HG03175 (cell line): ENCODE measurements at regions not wholly inside any gene's neighbourhood (a gene's known extent, or its start where the extent isn't known, plus 50 kb on each side); places are given as distances from the start of the nearest gene placed in this dataset.
"Not testable (repeated sequence)": the region's sequence is repeated elsewhere in the genome, so short reads cannot be mapped to it uniquely, and the experiment has no call there.

Experiments used
- ATAC-seq: cut with Tn5 transposase; IDR thresholded peaks from one replicate; pipeline ENCODE4 v1.9.1; 2021; ENCODE audit warnings: mild to moderate bottlenecking, moderate library complexity; ENCODE audit not compliant: unreplicated experiment

DNA sequence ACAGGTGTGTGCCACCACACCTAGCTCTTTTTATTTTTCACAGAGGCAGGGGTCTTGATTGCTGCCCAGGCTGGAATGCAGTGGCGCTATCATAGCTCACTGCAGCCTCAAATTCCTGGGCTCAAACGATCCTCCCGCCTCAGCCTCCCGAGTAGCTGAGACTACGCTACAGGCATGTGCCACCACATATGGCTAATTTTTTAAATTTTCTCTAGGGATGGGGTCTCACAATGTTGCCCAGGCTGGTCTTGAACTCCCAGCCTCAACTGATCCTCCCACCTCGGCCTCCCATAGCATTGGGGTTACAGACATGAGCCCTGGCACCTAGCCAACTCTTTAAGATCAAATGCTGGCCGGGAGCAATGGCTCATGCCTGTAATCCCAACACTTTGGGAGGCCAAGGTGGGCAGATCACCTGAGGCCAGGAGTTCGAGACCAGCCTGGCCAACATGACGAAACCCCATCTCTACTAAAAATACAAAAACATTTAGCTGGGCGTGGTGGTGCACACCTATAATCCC lies 50.6 kb upstream of the MYL10 start:
- ATAC-seq: not testable (repeated sequence)

DNA sequence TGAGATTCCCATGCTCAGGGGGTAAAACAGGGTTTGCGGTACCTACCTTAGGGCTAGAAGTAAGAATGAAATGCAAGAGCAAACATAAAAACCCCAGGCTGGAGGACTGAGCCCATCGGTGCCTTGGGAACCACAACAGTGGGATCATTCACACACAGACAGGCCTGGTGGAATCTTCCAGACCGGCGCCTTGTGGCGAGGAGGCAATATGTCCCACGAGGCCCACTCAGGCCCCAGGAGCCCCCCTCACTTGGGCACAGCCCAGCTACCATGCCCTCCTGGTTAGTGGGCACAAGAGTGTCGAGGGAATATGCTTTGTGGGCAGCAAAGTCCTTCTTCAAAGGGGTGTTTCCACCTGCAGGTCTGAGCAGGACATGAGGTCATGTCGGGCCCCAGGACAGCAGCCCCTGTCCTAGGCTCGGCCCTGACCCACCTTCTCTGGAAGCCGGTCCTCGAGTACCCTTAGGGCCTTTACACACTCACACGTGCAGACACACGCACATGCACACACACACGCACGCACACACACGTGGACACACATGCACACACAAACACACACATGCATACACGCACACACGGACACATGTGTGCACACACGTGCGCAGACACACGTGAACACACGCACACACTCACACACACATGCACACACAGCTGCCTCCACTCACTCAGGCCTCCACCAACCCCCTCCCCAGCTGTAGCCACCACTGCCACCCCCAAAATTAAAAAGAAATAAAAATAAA lies 51.5 kb upstream of the MYL10 start:
- no peak for ATAC-seq

DNA sequence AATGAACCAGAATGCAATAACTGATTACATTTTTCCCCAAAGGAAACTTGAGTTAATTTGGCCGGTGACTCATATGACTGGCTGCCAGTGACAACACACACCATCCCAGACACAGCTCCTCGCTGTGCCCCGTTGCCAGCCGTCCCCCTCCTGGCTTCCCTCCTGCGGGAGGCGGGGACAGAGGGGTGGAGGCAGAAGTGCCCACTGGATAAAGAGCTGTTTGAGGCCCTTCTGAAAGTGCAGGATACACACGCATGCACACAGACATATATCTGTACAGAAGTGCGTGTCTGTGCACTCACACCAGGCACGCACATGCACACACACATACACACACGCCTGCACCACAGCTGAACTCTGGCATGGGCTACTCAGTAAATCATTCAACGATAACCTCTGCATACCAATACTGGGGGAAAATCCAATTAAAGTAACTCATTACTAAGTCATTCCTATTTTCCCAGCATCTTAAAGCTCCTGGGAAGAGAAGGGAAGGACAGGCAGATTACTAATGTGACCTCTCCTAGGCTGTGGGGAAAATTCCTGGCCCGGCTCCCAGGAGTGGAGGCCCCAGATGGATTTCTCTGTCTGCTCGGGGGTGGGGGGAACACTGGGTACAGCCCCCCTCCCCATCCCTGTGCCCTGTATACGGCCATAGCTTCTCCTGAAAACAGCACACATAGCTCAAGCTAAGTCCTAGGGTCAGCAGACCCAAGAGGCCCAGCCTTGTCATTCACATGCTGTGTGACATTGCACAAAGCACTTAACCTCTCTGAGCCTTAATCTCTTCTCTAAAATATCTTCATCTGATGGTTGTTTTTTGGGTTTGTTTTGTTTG lies 52.3 kb upstream of the MYL10 start:
- no peak for ATAC-seq

DNA sequence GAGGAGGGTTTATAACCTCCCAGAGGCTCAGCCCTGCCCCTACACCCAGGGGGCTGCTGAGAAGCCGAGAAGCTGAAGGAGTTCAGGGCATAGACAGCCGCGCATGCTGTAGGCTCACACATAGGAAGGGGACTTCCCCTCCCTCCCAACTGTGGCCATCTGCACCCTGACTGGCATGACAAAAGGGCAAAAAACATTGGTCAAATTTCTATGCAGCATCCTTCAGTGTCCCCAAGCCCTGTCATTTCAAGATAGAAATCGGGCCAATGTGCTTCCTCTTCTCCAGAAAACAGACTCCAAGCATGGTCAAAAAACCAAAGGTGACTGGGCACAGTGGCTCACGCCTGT lies 55.9 kb upstream of the MYL10 start:
- ATAC-seq: no peak

DNA sequence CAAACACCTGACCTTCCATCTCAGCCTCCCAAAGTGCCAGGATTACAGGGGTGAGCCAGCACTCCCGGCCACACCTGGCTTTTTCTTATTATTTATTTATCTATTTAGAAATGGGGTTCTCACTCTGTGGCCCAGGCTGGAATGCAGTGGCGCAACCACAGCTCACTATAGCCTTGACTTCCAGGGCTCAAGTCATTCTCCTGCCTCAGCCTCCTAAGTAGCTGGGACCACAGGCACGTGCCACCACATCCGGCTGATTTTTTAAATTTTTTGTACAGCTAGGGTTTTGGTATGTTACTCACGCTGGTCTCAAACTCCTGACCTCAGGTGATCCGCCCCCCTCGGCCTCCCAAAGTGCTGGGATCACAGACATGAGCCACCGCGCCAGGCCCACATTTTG lies 56.9 kb upstream of the MYL10 start:
- ATAC-seq: no peak

DNA sequence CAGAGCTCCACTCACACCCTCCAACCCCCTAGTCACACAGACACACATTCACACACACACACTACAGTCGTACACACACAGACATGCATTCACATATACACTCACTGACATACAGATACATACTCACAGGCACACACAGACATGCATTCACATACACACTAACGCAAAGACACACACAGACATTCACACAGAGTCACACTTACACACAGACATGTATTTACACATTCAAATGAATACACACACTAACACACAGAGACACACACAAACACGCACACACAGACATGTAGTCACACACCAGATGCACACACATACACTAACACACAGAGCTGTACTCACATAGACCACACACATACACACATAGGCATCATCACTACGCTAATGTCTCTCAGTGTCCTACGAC lies 58.0 kb upstream of the MYL10 start:
- no peak for ATAC-seq

DNA sequence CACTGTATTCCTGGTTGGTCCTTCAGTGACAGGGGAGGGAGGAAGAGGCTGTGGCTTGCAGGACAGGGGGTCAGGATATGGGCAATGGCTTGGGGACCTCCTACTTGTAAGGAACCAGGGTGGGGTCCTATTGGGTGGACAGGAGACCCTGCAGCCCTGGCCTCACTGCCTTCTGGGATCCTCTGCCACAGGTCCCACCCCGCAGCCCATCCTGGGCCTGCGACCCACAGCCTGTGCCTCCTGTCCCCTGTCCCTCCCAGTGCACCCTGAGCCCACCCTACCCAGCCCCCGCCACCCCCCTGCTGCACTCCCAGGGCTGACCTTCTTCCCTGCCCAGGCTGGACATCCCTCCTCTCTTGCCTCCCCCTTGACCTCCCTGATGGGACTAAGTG lies 58.7 kb upstream of the MYL10 start:
- ATAC-seq: no peak

DNA sequence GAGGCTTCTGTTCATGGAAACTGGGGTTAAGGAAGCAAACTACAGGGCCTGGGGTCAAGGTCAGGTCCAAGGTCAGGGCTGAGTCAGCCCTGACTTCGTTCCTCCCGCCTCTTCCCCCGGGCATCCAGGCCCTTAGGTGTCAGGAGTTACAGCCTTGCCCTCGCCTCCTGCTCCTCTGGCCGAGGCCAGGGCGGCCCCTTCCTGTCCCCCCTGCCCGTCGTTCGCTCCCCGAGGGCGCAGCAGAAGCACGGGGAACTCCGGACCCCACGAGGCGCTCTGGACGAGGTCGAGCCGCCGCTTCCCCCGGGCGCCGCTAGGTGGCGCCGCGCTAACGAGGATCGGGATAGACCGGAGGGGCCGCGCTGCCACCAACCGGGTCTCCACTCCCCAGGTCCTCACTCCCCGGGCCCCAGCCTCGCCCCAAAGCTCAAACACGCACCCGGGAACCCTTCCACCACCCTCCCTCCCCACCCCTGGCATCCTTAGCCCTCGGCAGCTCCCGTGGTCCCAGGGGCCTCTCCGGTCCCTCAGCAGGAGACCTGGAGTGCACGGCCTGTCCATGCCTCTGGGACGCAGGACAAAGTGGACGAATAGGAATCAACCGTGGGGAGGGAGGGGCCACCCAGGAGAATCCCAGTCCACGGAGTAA lies 59.2 kb upstream of the MYL10 start:
- peak; percentile 65 for ATAC-seq

DNA sequence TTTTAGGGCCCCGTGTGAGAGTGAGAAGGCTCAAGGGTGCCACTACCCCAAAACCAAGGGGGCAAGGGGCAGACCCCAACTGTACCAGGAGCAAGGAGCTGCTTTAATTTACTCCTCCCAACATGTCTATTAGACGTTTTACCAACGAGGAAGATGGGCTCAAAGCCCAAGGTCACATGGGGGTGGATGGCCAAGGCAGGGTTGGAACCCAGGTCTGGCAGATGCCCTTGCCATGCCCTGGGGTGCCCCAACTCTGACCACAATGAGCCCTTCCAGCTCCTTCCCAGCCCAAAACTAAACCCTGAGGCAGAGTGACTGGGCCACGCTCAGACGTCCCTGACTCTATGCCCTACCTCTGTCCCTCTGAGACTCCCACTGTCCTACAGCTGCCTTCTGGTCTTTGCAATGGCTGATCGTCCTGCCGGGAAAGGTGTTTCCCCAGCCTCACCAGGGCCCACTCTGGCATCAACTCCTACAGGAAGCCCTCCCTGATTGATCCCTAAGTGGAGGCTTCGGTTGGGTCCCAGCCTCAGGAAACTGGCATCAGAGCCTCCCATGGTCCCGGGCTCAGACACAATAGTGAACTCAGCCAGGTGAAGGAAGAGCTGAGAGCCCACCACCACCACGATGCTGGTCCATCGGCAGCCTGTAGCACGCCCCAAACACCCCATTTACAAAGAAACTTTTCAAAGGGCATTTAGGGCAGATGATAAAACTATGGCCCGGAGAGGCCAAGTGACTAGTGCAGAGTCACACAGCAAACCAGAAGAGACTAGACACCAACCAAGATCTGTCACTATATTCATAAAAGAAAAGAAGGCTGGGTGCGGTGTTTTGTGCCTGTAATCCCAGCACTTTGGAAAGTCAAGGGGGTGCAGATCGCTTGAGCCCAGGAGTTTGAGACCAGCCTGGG lies 60.2 kb upstream of the MYL10 start:
- no peak for ATAC-seq

DNA sequence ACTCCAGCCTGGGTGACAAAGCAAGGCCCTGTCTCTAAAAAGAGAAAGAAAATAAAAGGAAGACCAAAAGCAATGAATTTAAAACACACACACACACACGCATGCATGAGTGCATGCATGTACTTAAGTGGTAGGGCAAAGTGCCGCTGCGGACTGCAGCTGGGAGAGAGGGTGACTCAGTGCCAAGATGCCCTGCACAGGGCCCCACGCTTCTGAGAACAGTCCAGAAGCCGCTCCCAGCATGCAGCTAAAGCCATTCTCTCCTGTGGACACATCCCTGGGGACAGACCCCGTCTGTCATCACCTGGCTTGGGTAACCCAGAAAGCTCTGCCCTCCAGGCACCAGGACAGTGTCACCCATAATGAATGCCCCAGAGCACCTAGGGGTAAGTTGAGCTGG lies 61.0 kb upstream of the MYL10 start:
- no peak for ATAC-seq

DNA sequence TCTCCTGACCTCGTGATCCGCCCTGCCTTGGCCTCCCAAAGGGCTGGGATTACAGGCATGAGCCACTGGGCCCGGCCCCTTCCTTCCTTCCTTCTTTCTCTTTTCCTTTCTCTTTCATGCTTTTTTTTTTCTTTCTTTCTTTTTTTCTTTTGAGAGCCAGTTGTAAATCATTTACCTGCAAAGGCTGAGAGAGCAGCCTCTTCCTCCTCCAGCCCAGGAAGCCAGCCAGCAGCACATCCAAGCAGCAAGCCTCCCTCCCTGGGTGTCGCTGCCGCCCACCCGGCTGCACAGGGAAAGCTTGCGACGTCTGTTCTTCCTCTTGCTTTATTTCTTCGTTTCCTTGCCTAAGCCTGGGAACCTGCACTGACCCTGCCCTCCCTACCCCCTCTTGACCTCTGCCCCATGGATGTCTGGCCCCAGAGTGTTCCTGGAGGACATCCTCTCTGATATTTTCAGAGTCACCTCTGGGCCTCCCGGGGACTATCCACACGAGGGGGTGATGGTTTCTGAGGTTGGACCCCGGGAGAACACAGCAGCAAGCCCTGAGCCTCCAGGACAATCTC lies 62.8 kb upstream of the MYL10 start:
- ATAC-seq: no peak

DNA sequence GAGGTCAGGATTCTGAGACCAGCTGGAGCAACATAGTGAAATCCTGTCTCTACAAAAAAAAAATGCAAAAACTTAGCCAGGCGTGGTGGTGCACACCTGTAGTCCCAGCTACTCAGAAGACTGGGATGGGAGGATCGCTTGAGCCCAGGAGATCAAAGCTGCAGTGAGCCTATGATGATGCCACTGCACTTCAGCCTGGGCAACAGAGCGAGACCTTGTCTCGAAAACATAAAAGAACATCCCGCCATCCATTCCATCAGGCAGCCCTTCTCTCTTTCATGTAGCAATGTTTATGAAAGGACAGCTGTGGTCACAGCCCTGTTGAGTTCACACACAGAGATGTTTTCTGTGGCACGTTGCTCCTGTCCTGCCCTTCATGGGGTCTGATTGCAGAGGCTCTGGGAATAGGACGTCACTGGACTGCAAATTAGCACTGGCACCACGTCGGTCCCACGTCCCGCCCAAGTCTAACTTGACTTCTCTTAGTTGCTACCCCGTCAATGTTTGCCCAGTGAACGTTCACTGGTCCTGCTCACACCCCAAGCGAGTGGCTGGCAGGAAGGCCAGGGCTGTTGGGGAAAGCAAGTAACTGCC lies 64.5 kb upstream of the MYL10 start:
- ATAC-seq: no peak

DNA sequence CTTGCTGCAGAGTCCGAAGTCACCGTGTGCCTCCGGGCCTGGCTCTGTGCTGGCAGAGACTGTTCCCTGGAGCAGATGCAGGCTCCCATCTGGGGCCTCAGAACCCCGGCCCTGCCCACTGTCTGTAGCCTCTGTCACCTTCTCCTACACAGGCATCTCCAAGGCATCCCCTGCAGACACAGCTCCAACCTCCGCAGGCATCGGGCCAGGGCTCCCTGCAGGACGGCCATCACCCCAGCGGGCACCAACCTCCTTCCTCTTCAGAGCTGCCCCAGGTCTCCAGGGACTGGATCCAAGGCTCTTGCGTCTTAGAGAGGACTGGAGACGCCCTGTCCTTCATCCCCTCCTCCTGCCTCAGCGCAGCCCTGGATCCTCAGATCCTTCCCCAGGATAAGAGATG lies 69.9 kb upstream of the MYL10 start:
- ATAC-seq: no peak

DNA sequence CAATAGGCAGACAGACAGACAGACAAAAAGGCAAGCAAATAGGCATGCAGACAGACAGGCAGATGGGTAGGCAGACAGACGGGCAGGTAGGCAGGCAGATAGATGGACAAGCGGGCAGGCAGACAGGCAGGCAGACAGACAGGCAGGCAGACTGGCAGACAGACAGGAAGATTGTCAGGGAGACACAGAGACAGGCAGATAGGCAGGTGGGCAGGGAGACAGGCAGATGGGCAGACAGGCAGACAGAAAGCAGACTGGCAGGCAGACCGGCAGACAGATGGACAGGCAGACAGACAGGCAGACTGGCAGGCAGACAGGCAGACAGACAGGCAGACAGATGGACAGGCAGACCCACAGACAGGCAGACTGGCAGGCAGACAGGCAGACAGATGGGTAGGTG lies 70.3 kb upstream of the MYL10 start:
- no peak for ATAC-seq

DNA sequence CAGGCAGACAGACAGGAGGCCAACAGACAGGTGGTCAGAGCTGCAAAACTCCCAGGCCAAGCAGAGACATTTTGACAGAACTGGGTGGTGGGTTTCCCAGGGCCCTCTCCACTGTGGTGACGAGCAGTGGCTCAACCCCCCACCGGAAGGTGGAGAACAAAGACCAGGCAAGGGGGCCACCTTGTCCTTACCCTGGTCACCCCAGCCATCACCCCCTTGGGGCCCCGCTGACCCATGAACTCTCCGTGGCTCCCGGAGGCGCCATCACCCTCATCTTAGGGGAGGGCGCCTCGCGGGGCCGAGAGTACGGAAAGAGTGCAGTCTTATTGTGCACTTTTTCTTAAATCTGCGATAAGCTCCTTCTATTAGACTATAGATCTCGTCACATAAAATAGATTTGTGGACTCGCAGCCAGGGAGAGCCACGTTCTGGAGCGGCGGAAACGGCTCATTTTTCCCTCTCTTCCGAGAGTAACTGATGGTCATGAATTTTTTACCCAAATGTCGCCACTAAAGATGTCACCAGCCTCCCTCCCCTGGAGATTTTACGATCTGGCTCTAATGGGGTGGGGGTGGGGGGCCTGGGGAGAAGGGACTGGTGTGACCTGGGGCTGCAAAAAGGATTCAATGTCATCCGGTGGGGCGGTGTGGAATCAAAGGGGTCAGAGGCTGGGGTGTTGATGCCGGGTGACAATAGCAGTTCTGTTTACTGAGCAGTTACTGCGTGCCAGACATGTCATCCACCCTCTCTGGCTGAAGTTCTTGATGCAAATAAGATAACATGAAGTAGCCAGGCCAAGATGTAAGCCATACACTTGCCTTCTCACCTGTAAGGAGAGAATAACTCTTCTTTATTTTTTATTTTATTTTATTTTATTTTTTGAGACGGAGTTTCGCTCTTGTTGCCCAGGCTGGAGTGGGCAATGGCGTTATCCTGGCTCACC lies 71.1 kb upstream of the MYL10 start:
- ATAC-seq: no peak

DNA sequence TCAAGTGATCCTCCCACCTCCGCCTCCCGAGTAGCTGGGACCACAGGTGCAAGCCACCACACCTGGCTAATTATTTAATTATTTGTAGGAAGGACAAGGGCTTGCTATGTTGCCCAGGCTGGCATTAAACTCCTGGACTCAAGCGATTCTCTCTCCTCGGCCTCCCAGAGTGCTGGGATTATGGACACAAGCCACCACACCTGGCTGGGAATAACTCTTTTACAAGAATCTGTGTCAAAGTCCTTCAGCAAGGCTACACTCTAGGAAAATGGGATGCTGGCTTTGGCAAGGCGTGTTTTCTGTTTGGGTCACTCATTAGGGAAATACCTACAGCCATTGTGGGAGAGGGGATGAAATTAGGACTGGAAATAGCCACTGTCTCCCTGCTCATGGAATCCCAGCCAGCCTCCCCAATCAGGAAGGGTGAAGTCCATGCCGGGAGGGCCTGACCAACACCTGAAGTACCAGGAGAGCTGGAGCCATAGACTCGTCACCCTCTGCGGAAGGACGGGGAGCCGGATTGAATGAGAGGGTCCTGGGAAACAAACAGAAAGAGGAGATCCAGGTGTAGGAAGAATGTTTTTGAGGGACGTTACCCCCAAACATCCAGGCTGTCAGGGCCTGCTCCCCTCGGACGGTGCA lies 72.2 kb upstream of the MYL10 start:
- ATAC-seq: no peak

DNA sequence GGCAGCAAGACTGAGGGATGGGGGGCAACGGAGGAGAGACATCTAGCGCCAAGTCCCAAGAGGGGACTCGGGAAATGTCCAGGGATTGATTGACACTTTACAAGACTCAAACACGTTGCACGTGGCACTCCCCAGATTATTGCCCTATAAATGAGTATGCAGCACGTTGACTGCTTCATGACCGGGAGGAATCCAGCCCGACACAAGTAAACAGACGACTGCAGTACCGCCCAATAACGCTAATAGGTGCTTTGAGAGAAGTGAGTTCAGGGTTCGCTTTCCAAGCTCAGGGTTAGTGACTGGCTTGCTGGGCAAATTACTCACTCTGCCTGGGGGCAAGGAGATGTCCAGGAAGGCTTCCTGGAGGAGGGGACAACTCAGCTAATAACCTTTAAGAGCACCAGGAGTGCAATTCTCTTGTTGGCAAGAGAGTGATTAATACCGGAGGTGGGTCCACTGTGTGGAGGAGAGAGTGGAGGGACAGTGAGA lies 73.3 kb upstream of the MYL10 start:
- no peak for ATAC-seq

DNA sequence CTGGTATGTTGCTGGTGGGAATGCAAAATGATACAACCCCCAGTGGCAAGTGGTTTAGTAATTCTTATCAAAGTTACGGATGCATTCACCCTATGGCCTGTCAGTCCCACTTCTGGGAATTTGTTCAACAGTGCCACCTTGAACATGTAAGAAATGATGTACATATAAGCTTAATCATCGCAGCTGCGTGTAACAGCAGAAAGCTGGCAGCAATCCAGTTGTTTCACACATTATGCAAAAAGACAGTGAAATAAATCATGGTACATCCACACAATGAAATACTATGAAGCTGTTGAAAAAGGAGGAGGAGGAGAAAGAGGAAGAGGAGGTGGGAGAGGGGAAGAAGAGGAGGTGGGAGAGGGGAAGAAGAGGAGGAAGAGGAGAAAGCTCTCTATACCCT lies 76.2 kb upstream of the MYL10 start:
- no peak for ATAC-seq
